ENCODE measurements at regions not wholly inside any gene's neighbourhood (a gene's known extent, or its start where the extent isn't known, plus 50 kb on each side); places are given as distances from the start of the nearest gene placed in this dataset.
"Not testable (repeated sequence)": the region's sequence is repeated elsewhere in the genome, so short reads cannot be mapped to it uniquely, and the experiment has no call there.

DNA sequence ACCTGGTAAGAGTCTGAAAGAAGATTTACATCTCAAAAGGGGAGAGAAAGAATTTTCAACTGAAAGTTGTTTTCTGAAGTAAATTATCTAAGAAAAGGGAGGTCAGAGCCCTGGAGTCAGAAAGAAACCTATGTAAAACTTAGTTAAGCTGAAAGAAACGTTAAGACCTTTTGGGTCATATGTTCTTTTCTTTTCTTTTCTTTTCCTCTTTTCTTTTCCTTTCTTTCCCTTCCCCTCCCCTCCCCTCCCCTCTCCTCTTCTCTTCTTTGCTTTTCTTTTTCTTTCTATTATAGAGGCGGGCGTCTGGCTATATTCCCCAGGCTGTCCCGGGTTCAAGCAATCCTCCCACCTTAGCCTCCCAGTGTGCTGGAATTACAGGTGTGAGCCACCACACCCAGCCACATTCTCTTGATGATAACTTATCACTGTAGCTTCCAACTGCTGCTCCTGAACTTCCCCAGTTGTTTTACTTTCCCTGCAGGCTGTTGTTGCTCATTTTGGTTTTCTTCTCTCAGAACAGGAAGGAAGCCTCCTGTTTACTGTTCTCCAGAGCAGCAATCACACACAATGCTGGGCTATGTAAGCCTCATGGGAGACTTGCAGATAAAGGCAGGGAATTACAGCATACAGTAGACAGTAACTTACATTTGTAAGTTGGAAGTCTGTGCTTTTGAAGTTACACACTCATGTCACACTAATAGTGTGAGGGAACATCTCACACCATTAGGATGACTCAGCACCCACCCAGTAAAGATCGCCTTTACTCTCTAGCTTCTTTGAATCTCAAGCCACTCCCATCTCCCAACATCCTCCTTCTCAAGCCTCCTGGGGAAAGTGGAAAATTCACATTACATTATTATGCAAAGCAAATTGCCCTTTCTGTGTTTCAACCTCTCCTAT is 2216.6 kb upstream of the WWC1 start:
- peak; percentile 13 for DNase-seq (ENCODE audit: low spot score)

- no peak for DNase-seq (ENCODE audit: low spot score)
These were observed 2208.1 kb upstream of the WWC1 start for GRCh38 chr5:166083183-166083959.

DNA sequence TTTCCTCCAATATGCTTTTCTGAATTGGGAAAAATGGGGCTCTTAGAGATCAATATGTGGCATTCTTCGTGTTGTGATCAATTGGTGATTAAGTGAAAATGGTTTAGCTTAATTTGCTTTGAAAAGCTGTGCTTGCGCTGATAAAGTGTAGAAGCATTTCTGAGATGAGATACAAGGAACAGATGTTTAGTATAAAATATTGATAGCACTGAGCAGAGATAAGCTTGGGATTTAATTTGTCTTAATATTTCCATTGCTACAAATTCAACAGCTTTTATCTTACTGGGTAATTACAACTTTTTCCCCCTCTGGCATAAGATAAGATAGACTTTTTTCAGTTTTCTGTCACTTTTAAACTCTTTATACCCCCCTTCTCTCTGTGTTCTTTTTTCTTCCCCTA is 2204.9 kb upstream of the WWC1 start:
- DNase-seq (ENCODE audit: low spot score): no peak

DNA sequence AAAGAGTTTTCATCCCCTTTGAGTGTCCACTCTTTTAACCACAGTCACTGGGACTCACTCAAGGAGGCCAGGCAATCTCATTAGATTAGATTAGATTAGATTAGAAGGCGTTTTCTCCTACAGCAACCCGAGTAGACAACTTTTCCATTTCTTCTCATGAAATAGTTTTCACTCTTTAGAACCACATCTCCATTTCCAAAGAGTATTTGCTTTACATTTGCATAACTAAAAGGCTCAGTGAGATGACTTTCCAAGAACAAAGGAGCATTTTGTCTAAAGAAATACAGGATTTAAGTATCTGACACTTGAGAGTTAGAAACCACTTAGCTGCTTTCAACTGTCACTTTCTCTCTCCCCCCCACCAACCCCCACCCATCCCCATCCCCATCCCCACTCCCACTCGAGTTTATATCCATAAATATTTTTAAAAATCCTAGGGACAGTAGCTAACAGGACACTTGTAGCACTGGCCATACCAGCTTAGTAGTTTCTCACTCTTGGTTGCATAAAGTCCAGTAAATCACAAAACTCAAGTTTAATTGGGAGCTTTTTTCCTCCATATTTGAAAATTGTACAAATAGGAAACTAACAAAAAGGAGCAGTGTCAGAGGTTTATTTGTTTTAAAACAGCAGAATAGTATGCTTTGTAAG is 2202.9 kb upstream of the WWC1 start:
- no peak for DNase-seq (ENCODE audit: low spot score)

DNA sequence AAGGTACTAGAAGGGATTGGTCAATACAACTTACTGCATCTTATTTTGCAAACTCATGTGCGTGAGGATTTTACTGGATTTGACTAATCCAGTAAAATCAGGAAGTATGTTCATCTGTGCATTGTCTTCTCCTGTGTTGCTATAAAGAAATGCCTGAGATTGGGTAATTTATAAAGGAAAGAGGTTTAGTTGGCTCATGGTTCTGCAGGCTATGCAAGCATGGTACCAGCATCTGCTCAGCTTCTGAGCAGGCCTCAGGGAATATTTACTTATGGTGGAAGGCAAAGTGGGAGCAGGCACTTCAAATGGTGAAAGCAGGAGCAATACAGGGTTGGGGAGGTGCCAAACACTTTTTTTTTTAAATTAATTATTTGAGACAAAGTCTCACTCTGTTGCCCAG is 2199.5 kb upstream of the WWC1 start:
- no peak for DNase-seq (ENCODE audit: low spot score)

DNA sequence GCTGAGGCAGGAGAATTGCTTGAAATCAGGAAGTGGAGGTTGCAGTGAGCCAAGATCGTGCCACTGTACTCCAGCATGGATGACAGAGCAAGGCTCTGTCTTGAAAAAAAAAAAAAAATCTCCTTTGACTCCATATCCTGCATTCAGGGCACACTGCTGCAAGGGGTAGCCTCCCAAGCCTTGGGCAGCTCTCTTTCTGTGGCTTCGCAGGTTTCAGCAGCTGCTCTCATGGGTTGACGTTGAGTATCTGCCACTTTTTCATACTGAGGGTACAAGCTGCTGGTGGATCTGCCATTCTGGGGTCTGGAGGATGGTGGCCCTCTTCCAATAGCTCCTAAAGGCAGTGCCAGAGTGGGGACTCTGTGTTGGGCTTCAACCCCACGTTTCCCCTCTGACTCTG is 2198.1 kb upstream of the WWC1 start:
- DNase-seq (ENCODE audit: low spot score): no peak

DNA sequence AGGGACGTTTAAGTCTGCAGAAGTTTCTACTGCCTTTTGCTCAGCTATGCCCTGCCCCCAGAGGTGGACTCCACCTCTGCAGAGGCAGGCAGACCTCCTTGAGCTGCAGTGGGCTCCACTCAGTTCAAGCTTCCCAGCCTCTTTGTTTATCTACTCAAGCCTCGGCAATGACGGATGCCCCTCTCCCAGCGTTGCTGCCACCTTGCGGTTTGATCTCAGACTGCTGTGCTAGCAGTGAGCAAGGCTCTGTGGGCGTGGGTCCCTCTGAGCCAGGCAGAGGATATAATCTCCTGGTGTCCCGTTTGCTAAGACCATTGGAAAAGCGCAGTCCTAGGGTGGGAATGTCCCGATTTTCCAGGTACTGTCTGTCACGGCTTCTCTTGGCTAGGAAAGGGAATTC is 2188.5 kb upstream of the WWC1 start:
- DNase-seq (ENCODE audit: low spot score): no peak

DNA sequence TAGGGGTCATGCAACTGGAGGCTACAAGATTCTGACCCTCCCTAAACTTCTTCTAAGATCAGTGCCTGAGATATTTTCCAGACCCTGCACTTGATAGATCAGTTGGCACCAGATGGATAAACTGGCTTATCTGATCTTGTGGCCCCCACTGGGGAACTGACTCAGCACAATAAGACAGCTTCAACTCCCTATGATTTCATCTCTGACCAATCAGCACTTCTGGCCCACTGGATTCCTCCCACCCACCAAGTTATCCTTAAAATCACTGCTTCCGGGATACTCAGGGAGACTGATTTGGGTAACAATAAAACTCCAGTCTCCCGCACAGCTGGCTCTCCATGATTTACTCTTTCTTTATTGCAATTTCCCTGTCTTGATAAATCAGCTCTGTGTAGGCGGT is 2180.4 kb upstream of the WWC1 start:
- DNase-seq (ENCODE audit: low spot score): no peak

DNA sequence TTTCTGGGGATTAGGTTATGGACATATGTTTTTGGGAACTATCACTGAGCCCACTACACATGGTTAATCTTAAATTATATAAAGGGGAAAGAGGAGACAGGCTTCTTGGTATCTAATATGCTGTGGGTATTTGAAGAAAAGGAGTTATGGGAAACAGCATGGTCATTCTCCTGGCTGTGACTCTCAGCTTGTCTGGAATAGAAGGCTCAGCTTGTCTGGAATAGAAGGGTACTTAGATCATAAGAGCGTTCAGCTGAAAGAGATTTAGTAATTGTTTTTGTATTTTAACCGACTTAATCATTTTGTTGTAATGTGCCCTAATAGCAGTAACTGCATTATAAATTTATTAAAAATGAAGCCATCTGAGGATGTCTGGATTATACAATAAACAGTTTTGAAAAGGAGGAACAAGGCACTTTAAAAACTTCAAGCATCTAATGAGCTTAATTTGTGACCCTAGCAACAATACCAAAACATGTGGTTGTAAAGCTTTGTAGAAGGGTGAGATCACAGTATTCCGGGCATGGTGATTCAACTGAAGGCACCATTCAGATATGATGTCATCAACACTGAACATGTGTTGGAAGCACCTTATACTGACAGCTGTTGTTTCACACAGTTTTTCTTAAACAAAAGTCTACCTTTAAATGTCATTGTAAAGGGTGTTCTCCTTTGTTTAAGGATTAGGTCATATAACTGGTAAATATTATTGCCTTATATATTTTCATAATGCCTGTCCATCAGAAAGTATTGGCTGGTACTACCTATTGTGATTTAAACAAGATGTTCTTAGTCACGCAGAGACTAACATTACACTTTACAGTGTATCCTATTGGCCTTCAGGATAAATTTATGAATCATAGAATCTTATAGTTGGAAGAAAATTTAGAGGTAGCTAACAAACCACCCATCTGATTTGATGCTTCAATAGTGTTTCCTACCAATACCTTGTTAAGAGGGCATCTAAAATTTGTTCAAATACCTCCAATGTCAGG is 2174.1 kb upstream of the WWC1 start:
- peak; percentile 6 for DNase-seq (ENCODE audit: low spot score)

DNA sequence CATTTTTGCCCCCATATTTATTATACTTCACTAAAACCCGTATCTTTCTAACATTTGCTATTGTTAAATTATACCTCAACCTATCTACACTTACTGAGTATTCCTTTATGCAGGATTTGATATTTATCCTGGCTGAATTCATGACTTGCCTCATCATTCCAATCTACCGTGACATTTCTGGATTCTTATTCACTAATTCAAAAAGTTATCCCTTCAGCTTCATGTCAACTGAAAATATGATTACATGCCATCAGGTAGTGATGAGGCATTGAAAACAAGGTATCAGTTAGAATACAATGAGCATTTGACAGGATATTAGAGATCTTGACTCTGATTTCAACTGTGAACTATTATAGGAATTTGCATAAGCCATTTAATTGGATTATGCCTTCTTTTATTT is 2171.9 kb upstream of the WWC1 start:
- no peak for DNase-seq (ENCODE audit: low spot score)

- DNase-seq (ENCODE audit: low spot score): no peak
These were observed 2167.7 kb upstream of the WWC1 start for GRCh38 chr5:166123717-166124116.

DNA sequence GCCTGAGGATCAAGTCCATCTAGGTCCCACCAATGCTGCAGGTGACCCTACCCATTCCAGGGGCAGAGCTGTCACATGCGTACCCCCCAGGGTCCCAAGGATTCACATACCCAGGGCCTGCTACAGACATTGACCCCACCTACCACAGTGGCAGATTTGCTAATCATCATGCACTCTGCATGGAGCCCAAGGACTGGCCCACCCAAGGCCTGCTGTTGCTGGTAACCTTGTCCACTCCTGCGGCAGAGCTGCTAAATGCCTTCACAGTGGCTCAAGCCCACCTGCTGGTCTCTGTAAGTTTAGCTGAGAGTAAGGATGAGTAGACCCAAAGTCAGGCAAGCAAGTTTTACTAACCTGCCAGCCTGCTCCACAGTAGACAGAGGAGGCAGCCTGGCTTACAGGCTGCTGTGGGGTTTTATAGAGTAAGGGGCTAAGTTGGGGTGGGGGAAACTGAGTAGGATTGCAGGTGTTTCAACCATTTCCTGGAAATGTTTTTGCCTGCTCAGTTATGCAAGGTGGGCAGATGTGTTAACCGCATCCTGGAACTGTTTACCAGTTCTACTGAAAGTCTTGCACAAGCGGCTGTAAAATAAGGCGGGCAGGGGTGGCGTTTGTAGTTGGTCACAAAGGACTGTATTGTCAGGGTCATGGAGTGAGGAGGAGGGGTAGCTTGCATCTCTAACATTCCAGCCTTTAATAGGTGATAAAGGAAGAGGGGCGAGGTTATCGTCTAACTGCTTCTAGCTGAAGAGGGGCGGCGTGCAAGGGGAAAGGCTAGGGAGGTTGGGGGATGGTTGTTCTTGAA is 2163.5 kb upstream of the WWC1 start:
- DNase-seq (ENCODE audit: low spot score): peak; percentile 77

- DNase-seq (ENCODE audit: low spot score): not testable (repeated sequence)
These were observed 2146.3 kb upstream of the WWC1 start for GRCh38 chr5:166145107-166145506.

- no peak for DNase-seq (ENCODE audit: low spot score)
These were observed 2127.3 kb upstream of the WWC1 start for GRCh38 chr5:166163996-166164610.

DNA sequence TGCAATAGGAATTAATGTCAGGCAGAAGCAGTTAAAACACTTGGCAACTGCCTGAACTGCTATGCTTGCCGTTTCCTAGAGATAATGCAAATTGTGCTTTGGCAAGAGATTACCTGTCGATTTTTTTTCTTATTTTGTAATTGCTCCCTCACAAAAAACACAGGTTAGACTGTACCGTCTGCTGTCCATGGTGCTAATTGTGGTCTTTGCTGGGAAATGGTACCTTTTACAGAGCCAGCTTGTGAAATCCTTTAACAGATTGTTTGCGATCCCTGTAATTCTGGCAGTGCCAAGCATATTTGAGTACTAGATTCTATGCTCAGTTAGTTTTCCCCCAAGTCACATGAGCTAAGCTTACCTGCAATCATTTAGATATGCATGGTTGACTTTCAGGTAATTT is 2125.8 kb upstream of the WWC1 start:
- no peak for DNase-seq (ENCODE audit: low spot score)

GRCh38 chr5:166166071-166166470 is 2125.4 kb upstream of the WWC1 start:
- no peak for DNase-seq (ENCODE audit: low spot score)

- no peak for DNase-seq (ENCODE audit: low spot score)
These were observed 2118.8 kb upstream of the WWC1 start for GRCh38 chr5:166172597-166172996.

DNA sequence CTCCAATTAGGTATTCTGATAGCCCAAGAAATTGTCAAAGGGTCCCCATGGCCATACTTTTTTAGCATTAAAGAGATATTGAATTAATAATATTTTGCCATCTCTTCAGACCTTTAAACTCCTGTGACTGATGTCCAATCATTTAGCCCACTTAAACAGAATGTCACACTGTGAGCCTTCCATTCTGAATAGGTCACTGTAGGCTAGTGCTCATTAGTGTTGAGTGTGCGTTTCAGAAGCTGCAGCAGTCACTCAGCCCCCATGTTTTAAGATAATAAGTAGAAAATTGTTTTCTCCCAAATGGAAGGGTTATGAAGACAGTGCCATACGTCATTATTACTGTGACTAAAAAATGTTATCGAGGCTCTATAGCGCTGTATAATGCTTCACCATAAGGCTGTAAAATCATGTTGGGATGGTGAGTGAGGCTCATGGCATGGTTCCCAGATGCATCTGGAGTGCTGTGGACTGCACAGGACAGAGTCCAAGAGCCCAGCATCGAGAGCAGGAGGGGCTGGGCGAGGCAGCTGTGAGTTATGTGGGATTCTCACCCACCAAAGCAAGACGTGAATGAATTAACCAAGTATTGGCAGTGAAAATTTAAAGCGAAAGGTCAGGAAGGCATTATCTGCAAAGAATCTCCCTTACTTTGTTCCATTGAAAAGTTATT is 2112.9 kb upstream of the WWC1 start:
- no peak for DNase-seq (ENCODE audit: low spot score)

- no peak for DNase-seq (ENCODE audit: low spot score)
These were observed 2106.3 kb upstream of the WWC1 start for GRCh38 chr5:166185185-166185584.

Measured in SW480 (cell line).